Limb (tissue), 2 donors: ENCODE measurements at regions not wholly inside any gene's neighbourhood (a gene's known extent, or its start where the extent isn't known, plus 50 kb on each side); places are given as distances from the start of the nearest gene placed in this dataset.

Experiments
- DNase-seq, 2 donors: peaks; one replicate each; pipeline ENCODE4 v3.0.0-alpha.2; 2016; ENCODE audit errors: extremely low spot score in 2 of 2

GRCh38 chr13:22173610-22174009 lies 502.7 kb downstream of the FGF9 start:
- no peak for DNase-seq

GRCh38 chr13:22175241-22175640 lies 504.4 kb downstream of the FGF9 start:
- DNase-seq: no peak

GRCh38 chr13:22175815-22176214 lies 504.9 kb downstream of the FGF9 start:
- no peak for DNase-seq

- no peak for DNase-seq
Measured at GRCh38 chr13:22176968-22177520, 506.2 kb downstream of the FGF9 start.

- no peak for DNase-seq
Measured at GRCh38 chr13:22178878-22179277, 508.0 kb downstream of the FGF9 start.

DNA sequence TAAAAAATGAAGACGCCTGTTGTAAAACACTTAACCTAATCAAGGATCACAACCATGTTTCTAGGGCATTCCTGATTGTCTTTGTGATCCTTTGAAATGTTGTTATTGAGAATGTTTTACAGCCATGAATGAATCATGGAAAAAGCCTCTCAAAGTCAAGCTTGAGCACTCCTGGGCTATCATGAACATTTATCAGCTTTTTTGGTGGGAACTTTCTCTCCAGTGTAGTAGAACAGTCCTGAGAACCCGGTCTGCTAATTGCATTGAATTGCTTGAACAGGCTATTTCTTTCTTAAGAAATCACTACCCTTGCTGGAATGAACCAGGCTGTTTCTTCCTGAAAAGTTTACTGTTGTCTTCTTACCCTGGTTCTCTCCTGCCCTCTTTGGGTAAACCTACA lies 516.5 kb downstream of the FGF9 start:
- no peak for DNase-seq

- DNase-seq: no peak
Measured at GRCh38 chr13:22189176-22190048, 518.5 kb downstream of the FGF9 start.

DNA sequence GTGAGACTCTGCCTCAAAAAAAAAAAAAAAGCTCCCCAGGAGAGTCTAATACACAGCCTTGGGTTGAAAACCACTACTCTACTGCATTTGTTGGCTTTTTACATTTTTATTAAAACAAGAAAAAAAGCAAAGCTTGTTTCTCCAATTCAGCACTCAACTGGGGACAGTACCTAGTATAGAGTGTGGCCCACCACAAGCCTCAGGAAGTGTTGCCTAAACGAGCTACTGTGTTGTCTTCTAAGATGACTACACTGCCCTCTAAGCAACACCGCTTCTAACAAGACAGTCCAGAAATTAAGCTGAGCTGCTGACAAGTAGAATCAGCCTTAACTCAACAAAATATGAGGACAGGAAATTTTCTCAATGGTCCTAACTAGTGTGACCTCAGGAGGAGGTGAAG lies 522.2 kb downstream of the FGF9 start:
- DNase-seq: no peak

DNA sequence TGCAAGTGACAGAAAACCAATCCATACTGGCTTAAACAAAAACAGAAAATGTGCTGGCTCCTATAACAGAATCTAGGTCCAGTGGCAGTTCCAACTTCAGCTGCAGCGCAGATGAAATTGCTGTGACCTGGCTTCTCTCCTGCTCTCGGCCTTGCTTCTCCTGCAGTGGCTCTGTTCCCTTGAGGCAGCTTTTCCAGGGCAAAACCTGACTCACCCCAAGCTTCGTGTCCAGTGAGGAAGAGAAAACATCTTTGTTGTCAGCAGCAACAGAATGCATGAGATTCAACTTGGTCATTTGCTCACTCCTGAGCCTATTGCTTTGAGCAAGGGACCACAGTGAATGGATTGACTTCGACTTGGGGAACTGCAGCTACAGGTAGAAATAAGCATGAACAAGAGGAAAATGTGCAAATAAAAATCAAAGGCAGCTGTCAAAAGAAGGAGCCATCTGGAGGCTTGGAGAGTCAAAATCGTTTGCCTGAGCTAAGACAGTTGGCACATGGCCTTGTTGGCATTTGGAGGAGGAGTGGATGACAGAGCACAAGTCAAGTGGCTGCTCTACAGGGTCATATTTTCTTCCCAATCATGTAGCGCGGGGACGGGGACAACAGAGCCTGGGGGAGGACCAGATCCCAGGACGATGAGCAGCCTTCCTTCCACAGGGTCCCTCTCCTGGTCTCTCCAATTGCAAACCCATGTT lies 523.4 kb downstream of the FGF9 start:
- DNase-seq: no peak

GRCh38 chr13:22195726-22196125 lies 524.9 kb downstream of the FGF9 start:
- DNase-seq: no peak

- no peak for DNase-seq
Measured at GRCh38 chr13:22196777-22197176, 525.9 kb downstream of the FGF9 start.

DNA sequence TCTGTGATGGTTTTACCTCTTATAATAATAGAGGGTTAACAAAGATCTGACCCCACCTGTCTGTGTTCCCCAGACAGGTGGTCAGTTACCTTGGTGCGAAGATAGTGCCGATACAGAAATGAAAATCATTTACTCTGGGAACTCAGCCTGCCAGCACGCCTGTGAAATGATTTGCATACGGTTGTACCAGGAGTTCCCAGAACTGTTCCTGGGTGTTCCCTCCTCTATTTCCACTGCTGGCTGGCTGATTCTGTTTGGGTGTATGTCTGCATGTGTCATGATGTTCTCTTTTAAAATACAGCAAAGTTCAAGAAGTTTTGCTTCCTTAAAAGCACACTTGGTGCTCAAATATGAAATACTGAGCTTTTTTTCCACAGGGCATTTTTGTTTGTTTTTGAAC lies 527.1 kb downstream of the FGF9 start:
- DNase-seq: no peak

- no peak for DNase-seq
Measured at GRCh38 chr13:22198641-22199217, 527.9 kb downstream of the FGF9 start.

DNA sequence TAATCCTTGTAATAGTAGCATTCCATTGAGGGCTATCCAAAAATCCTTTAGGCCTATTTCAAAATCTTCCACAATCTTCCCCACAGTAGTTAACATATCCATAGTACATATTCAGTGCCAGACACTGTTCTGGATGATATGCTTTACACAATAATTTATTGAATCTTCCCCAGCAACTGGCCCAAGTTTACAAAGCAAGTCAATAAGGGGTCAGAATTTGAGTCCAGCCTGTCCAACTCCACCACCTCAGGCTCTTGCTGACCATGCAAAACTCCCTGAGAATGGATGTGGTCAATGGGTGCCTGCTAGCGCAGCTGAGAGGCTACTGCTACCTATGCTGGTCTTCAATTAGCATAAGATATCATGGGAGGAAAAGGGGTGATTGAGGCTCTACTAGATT lies 529.6 kb downstream of the FGF9 start:
- DNase-seq: no peak

- no peak for DNase-seq
Measured at GRCh38 chr13:22201375-22201925, 530.6 kb downstream of the FGF9 start.

GRCh38 chr13:22210134-22210930 lies 539.5 kb downstream of the FGF9 start:
- DNase-seq: no peak

DNA sequence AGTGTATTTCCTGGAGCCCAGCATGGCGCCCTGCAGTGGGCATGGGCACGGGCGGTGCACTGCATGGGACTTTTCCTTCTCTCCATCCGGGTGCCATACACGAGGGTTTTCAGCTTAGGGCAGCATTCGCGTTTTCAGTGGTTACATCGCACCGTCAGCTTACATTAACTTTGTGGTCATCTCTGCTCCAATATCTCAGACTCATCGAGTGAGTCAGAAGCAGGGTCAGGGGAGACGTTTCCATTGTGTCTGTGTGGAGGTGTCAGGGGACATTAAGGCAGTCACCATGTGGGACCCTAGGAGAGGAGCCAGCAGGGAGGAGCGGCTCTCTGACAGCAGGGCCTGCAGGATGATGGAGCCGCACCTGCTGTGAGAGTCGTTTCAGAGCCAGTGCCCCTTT lies 541.0 kb downstream of the FGF9 start:
- no peak for DNase-seq

GRCh38 chr13:22212576-22212975 lies 541.7 kb downstream of the FGF9 start:
- DNase-seq: no peak

DNA sequence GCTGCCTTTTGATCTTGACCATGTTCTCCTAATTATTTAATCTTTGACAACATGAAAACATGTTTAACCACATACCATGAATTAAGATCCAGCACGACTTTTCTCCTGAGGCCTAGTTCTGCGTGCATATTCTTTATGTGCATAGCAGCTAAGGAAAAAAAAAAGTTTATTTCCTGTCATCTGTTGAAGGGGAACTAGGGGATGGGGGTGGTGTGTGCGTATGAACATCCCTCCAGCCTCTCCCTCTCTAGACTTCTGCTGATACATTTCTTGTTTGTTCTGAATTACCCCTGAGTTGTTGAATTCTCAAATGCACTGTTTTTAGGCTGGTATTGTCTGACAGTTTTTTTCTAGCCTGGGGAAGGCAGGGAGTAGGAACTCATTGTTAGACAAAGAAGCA lies 543.3 kb downstream of the FGF9 start:
- no peak for DNase-seq

DNA sequence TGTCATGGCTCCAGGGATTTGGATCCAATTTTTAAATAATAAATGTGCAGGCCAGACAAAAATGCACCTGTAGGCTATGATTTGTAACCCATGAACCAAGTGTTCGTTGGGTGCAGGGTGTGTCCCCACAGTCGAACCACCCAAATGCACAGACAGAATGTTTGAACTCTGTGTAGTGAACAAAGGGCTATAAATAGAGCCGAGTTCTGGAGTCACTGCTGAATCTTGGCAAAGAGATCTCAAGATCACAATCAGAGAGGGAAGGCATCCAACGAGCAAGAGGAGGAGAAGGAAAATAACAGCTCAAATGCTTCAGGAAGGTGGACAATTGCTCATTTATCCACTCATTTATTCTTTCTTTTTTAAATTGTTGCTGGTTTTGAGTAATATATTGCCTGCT lies 547.9 kb downstream of the FGF9 start:
- DNase-seq: no peak

DNA sequence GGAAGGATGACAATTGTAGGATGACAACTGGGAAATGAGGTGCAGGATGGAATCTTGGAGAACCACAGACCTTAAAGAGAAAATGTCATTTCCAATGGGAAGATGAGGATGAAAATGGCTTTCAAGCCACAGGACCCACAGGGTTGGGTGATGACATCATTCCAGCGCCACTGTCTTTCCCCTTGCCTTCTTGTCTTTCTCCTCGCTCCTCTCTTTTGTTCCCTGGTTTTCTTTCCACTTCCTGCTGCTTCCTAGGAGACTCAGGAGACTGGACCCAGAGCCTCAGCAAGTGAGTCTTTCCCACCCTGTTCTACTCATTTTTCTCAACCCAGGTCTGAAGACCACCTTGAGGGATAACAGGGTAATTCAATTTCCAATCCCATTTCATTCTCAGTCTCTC lies 548.8 kb downstream of the FGF9 start:
- DNase-seq: no peak
